ENCODE measurements at regions not wholly inside any gene's neighbourhood (a gene's known extent, or its start where the extent isn't known, plus 50 kb on each side); places are given as distances from the start of the nearest gene placed in this dataset.

DNA sequence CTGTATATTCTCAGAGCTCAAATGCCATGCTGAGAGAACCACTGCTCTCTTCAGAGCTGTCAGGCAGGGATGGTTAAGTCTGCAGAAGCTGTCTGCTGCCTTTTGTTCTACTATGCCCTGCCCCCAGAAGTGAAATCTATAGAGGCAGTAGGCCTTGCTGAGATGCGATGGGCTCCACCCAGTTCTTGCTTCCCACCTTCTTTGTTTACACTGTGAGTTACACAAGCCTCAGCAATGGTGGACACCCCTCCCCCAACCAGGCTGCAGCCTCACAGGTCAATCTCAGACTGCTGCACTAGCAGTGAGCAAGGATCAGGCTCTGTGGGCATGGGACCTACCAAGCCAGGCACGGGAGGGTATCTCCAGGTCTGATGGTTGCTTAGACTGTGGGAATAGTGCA is 271.6 kb downstream of the CENPC start:
- dilution Hi-C loops (cut with MboI; ENCODE audit: extremely low pct_ligation_motif_present, low sequenced_read_pairs) (no loop called here), intact Hi-C loops (cut with micrococcal nuclease) (no loop called here)
- BruUV-seq (replicated peaks) = no TSS peak
- no peak for FAIRE-seq
- TF ChIP-seq POLR2A (IDR thresholded peaks at IDR 0.05; ENCODE audit: low read depth, low read length) = no peak
- TF ChIP-seq EZH2 (IDR thresholded peaks at IDR 0.05; ENCODE audit: borderline replicate concordance, low read depth, low read length, severe bottlenecking) = no peak
- DNase-seq (ENCODE audit: low read depth, low spot score) = no peak
- no peaks in the 10 kb centered on the region for H3K79me2 ChIP-seq (ENCODE audit: control insufficient read depth, insufficient read depth, low read length)
- no peaks in the 10 kb centered on the region for H3K27me3 ChIP-seq (ENCODE audit: control insufficient read depth in 2 of 2, insufficient read depth in 2 of 2, low read length in 2 of 2)
- H3K4me2 ChIP-seq (ENCODE audit: insufficient read depth, low read length) = no peak overlapping the region
- H4K20me1 ChIP-seq (replicated peaks; ENCODE audit: control insufficient read depth, extremely low read depth, insufficient read depth, low read length) = no peaks in the 10 kb centered on the region
- H3K9ac ChIP-seq (replicated peaks; ENCODE audit: extremely low read depth, insufficient read depth, low read length) = no peak overlapping the region
- H3K9me1 ChIP-seq (replicated peaks; ENCODE audit: control insufficient read depth, extremely low read depth, insufficient read depth, low read length) = no peaks in the 10 kb centered on the region
- H3K9me3 ChIP-seq (replicated peaks; ENCODE audit: control insufficient read depth, insufficient read depth, low read length) = no peaks in the 10 kb centered on the region
- CTCF ChIA-PET = no interaction called here
- H3K27ac ChIP-seq (ENCODE audit: insufficient read depth, low read depth, low read length) = no peak overlapping the region
- H3K36me3 ChIP-seq (ENCODE audit: control insufficient read depth in 2 of 2, extremely low read depth in 1 of 2, insufficient read depth in 2 of 2, low read length in 2 of 2) = no peaks in the 10 kb centered on the region
- POLR2A ChIA-PET = no interaction called here
- H3K4me3 ChIP-seq (replicated peaks in 1 of 3; ENCODE audit: insufficient read depth in 1 of 3, low read depth in 1 of 3, low read length in 3 of 3) = no peak overlapping the region
- H2AFZ ChIP-seq (ENCODE audit: low read depth, low read length) = no peak overlapping the region
- no peaks in the 10 kb centered on the region for H3K4me1 ChIP-seq (ENCODE audit: control insufficient read depth, extremely low read depth, insufficient read depth, low read length)

GRCh38 chr4:67261971-67262370 is 283.3 kb downstream of the CENPC start:
- intact Hi-C loops (cut with micrococcal nuclease) = no loop called here

More at GRCh38 chr4:67261971-67262370, 283.3 kb downstream of the CENPC start:
- dilution Hi-C loops (cut with MboI; ENCODE audit: extremely low pct_ligation_motif_present, low sequenced_read_pairs) = no loop called here
- Histone ChIP-seq H3K9ac (replicated peaks; ENCODE audit: extremely low read depth, insufficient read depth, low read length) (no peak overlapping the region), H3K36me3 (ENCODE audit: control insufficient read depth in 2 of 2, extremely low read depth in 1 of 2, insufficient read depth in 2 of 2, low read length in 2 of 2) (no peaks in the 10 kb centered on the region), H3K79me2 (ENCODE audit: control insufficient read depth, insufficient read depth, low read length) (no peaks in the 10 kb centered on the region), H2AFZ (ENCODE audit: low read depth, low read length) (no peak overlapping the region), H3K27ac (ENCODE audit: insufficient read depth, low read depth, low read length) (no peak overlapping the region), H3K9me3 (replicated peaks; ENCODE audit: control insufficient read depth, insufficient read depth, low read length) (no peaks in the 10 kb centered on the region), H3K4me2 (ENCODE audit: insufficient read depth, low read length) (no peak overlapping the region), H3K4me3 (replicated peaks in 1 of 3; ENCODE audit: insufficient read depth in 1 of 3, low read depth in 1 of 3, low read length in 3 of 3) (no peak overlapping the region), H3K4me1 (ENCODE audit: control insufficient read depth, extremely low read depth, insufficient read depth, low read length) (no peaks in the 10 kb centered on the region), H3K27me3 (ENCODE audit: control insufficient read depth in 2 of 2, insufficient read depth in 2 of 2, low read length in 2 of 2) (no peaks in the 10 kb centered on the region), H3K9me1 (replicated peaks; ENCODE audit: control insufficient read depth, extremely low read depth, insufficient read depth, low read length) (no peaks in the 10 kb centered on the region), H4K20me1 (replicated peaks; ENCODE audit: control insufficient read depth, extremely low read depth, insufficient read depth, low read length) (no peaks in the 10 kb centered on the region)
- no TSS peak for BruUV-seq (replicated peaks)
- TF ChIP-seq FOS (IDR thresholded peaks at IDR 0.05; ENCODE audit: borderline replicate concordance, insufficient read depth, low read length) (no peak), POLR2AphosphoS5 (IDR thresholded peaks at IDR 0.05; ENCODE audit: insufficient read depth, low read depth, low read length) (no peak), POLR2A (IDR thresholded peaks at IDR 0.05; ENCODE audit: low read depth, low read length) (no peak), EZH2 (IDR thresholded peaks at IDR 0.05; ENCODE audit: borderline replicate concordance, low read depth, low read length, severe bottlenecking) (no peak), MYC (IDR thresholded peaks at IDR 0.05; ENCODE audit: low read depth, low read length) (no peak), JUN (IDR thresholded peaks at IDR 0.05; ENCODE audit: borderline replicate concordance, insufficient read depth, insufficient read length, low read depth) (no peak), GATA2 (IDR thresholded peaks at IDR 0.05; ENCODE audit: insufficient read depth, insufficient read length, low read depth, low read length) (no peak)
- TF ChIP-seq, protein P1, sequence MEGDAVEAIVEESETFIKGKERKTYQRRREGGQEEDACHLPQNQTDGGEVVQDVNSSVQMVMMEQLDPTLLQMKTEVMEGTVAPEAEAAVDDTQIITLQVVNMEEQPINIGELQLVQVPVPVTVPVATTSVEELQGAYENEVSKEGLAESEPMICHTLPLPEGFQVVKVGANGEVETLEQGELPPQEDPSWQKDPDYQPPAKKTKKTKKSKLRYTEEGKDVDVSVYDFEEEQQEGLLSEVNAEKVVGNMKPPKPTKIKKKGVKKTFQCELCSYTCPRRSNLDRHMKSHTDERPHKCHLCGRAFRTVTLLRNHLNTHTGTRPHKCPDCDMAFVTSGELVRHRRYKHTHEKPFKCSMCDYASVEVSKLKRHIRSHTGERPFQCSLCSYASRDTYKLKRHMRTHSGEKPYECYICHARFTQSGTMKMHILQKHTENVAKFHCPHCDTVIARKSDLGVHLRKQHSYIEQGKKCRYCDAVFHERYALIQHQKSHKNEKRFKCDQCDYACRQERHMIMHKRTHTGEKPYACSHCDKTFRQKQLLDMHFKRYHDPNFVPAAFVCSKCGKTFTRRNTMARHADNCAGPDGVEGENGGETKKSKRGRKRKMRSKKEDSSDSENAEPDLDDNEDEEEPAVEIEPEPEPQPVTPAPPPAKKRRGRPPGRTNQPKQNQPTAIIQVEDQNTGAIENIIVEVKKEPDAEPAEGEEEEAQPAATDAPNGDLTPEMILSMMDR (IDR thresholded peaks at IDR 0.05; ENCODE audit: extremely low read depth in 1 of 2, insufficient read depth in 1 of 2, low read depth in 1 of 2, low read length in 2 of 2) = no peak
- TF ChIP-seq, protein P2, sequence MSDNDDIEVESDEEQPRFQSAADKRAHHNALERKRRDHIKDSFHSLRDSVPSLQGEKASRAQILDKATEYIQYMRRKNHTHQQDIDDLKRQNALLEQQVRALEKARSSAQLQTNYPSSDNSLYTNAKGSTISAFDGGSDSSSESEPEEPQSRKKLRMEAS (IDR thresholded peaks at IDR 0.05; ENCODE audit: insufficient read depth, insufficient read length) = no peak
- FAIRE-seq (no peak), DNase-seq (ENCODE audit: low read depth, low spot score) (no peak)
- POLR2A ChIA-PET = no interaction called here
- CTCF ChIA-PET = no interaction called here

Data from endothelial cell of umbilical vein (primary cell).